Urothelium cell line (cell line): ENCODE measurements at regions not wholly inside any gene's neighbourhood (a gene's known extent, or its start where the extent isn't known, plus 50 kb on each side); places are given as distances from the start of the nearest gene placed in this dataset.

Experiments
- DNase-seq: peaks from one replicate; pipeline ENCODE4 v3.0.0; 2011; ENCODE audit warnings: low spot score, mixed read lengths
- FAIRE-seq: peaks from 2 replicates; lab custom pipeline; 2011; peaks lifted over from hg19 to GRCh38; lab: Jason Lieb, UNC

DNA sequence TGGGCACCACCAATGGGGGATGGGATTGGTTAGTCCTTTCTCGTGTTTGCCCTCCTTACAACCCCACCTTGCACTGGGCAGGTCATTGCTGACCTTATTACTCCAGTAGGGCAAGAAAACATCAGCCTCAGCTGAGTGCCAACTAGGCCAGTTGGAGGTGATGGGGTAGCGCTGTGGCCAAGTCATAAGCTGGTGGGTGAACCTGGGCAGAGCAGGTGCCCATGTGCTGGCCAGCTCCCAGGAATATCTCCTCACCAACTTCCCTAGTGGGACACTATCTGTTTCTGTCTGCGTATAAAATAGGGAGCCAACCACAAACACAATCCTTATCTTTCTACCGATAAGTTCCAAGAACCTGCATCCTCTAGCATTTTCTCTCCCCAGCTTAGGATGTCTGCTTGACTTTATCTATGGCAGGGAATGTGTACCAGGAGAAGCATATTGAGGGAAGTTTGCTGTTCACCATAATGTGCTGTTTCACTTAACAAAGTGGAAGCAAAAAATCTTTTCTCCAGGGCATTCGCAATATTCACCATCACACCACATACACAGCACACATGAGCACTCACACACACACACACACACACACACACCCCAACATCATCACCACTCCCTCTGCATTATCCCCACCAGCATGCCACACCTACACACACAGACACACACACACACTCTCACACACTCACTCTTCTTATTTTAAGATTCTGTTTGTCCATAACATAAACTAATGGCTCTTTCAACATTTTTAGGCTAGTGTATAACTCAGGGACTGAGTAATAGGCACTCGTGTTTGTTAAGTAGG, 390.0 kb downstream of the ENC1 start:
- FAIRE-seq: peak; percentile 81
- no peak for DNase-seq

DNA sequence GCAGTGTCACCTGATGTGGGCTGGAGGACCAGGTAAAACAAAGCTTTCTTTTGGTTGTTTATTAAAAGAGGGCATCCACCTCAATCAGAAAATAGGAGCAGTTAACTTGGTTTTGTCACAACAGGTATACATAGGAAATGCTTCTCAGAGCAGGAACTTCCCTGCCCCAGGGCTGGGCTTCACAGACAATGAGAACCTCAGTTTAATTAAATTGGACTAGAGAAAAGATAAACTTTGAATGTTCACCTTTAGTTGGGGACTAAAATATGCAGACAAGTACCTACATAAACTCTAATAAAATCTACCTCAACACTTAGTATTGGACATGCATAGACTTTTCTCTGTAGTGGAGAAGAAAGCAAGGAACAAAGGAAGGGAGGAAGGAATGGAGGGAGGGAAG, 392.0 kb downstream of the ENC1 start:
- DNase-seq (no peak), FAIRE-seq (no peak)

DNA sequence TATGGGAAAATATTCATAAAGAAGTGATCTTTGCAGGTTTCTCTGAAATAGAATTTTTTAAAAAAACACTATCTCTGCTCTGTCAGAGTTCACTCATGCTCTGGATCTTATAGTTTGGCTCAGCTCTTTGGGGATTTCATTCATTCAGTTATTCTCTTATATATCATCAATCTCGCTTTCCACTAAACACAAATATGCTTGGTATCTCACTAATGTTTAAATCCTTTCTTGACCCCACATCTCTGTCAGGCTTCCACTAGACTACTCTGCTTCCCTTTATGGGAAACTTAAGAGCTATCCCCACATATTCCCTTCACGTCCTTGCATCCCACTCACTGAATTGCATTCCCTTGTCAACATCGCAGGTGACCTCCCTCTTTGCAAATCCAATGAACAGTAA, 396.1 kb downstream of the ENC1 start:
- no peak for DNase-seq
- no peak for FAIRE-seq

DNA sequence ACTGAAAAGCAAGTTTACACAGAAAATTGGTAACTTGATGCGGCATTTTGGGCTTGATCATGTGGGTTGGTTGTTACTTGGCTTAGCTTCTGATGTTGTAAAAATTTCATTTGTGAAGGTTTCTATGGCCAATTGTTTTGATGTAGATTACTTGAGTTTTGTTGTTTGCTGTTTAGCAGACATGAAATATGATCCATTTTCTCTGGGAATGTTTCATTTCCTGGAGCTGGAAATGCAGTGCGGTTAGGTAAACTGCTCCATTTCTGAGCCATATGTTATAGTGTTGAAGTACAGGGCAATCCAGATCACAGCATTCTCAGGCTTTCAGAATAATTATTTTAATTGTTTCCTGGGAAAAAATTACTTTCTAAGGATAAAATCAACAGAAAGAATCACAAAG, 396.9 kb downstream of the ENC1 start:
- DNase-seq (no peak), FAIRE-seq (no peak)

DNA sequence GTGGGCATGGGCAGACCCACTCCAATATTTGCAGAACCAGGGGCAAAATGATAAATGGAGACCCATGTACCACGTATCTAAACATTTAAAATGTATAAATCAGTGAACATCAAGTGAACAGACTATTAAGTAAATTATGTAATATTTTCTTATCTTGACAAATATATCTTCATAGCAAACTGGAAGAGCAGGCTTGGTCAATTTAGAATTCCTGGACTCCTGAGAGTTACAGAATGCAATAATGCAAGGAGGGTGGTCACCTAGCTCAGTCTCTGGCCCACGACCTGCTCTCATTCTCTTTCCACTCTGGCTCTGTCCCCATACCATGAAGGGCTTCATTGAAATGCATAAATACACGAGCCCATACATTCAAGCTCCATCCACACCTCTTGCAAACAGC, 398.0 kb downstream of the ENC1 start:
- FAIRE-seq: no peak
- DNase-seq: no peak

DNA sequence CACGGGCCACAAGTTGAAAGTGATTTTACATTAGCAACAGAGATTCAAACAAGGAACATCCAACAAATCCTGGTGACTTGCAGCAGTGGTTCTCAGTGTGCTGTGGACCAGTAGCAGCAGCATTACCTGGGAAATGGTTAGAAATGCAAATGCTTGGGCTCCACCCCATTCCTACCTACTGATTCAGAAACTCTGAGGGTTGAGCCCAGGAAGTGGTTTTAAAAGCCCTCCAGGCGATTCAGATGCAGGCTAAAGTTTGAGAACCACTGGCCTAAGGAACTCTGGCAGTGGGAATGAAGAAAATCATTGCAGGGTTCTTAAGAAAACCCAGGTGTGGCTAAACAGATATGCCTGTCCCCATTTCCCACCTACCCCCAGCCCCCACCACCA, 398.8 kb downstream of the ENC1 start:
- DNase-seq (peak; percentile 37), FAIRE-seq (no peak)

DNA sequence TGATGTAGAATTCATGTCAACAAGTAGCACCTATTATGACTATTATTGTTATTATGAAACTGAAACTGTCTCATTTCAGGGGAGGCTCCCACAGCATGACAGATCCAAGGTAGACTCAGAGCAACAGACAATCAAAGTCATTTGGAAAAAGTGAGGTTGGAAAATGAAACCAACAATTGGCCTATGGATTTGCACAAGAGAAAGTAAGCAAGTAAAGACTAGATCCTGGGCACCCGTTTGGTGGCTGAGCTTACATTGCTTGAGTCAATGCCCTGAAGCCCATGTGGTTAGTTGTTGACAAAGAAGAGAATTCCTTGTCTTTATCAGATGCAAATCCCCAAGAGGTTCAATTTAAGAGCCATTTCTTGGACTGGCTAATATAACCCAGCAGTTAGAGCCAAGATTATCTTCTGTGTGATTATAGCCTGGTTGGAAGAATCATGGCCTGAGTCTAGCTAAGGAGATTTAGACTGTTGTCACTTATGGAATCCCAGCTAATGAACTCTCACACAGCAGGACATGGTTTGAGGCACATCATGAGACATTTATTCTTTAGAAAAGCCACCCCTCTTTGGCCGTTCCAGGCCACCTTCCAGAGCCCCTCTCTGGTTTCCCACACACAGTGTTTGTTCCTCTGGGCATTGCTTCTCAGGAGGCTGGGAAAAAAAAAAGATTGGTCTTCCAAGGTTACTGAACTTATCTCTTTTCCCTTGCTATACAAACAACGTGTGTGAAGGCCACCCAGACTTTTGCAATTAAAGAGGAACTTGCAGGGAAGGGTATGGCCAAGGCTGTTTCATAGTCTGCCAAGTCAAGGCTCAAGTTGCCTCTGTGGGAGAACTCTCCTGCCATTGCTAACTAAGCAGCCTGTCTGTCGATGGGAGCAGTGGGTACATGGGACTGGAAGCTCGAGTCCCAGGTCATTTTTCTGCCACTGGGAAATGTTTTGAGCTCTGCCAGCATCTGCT, 399.5 kb downstream of the ENC1 start:
- DNase-seq (no peak), FAIRE-seq (no peak)

DNA sequence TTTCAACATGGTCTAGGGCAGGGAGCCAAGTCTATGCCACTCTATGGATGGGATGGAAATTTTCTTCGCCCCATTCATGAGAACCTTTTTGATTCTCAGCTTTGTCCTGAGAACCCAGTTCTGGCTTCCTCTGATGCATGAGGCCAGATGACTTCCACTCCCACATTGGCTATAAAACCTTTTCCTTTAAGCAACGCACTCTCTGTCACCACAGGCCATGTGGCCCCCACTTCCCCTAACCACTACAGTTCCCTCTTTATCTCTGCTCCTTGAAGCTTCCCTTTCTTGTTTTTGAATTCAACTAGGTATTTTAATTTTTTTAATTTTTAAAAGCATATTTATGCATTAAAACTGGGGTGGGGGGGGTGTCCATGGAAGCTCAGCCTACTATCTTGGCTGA, 401.3 kb downstream of the ENC1 start:
- DNase-seq (no peak), FAIRE-seq (no peak)

DNA sequence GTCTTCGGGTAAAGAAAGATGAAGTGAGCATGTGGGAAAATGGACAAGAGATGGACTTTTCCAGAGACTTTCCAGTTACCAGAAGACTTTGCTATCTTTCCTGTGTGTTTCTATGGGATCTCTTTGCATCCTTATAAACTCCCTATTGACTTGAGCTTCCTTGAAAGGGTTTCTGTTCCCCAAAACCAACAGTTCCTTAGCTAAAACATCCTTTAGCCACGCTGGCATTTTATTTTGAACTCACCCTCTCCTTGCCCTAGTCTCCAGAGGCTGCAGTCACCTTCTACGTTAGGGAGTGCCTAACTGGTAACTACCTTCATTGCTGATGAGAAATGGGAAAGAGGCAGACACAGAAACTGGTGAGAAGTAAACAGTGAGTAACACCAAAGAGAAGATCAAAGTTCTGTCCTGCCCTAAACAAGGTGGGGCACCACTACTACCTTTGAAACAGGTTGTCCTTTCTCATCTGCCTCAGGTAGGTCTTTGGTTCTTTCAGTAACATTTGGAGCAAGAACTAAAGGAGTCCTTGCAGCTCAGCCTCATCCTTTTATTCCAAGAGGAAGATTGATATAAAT, 402.9 kb downstream of the ENC1 start:
- FAIRE-seq: no peak
- DNase-seq: no peak

DNA sequence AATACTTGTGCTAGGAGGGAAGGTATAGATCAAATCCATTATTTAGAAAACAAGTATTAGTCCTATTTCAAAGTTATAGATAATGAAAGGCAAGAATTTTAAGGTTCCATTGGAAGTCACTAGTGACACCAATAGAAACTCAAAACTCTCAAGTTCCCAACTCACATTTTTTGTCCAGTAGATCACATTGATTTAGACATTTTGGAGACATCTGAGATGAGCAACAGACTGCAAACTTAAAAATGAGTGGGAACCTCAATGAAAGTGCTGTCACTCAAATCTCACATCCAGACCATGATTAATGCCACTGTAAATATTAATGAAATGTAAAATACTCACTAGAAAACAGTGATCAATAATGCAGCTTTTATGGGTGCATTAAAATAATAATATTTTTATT, 405.0 kb downstream of the ENC1 start:
- FAIRE-seq: no peak
- no peak for DNase-seq

DNA sequence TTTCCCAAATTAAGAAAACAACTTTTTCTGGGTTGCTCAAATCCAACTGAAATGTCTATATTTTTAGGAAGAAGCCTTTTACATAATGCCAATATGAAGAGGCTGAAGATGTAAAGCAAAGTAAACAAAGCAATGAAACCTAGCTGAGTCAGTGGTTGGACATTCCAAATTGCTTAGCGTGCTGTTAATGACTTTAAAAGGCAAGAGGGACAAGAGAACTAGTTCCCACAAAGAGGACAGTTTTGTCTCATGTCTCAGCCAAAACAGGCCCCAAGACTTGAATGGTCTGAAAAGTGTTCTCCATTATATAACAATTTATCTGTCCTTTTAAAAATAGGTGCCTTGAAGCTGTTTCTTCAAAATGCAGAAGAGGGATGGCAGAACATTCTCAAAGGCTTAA, 407.0 kb downstream of the ENC1 start:
- DNase-seq (no peak), FAIRE-seq (no peak)

DNA sequence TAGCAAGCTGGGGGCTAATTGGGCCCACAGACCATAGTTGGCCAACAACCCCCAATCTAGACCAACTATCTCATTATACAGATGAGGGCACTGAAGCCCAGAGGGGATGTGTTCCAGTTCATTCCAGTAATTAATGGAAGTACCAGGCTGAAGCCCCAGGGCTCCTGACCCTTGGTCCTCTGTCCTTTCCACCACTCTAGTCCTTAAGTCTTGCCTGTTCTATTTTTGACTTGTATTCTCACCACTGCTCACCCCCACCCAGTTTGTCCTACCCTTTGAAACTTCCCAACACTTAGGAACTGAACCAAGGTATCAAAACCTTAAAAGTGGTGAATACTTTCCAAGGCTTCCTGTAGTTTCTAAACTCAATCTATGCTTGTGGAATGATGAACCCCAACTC, 407.4 kb downstream of the ENC1 start:
- FAIRE-seq: no peak
- no peak for DNase-seq

DNA sequence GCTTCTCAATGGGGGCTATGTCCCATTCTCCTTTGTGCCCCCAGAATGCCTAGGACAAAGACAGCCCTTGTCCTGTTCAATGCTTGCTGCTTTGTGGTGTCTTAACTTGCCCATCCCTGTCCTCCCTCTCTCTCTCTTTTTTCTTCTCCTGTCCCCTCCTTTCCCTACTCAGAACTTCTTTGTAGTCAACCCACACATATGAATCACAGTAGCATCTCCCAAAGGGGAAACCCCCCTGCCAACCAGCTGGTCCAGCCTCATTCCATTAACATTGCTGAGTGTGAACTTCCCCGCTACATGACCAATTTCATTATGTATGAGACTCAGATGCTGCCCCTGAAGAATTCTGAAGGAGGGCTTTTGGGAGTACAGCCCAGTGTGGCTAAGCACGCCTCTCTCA, 408.3 kb downstream of the ENC1 start:
- FAIRE-seq (no peak), DNase-seq (peak; percentile 73)

DNA sequence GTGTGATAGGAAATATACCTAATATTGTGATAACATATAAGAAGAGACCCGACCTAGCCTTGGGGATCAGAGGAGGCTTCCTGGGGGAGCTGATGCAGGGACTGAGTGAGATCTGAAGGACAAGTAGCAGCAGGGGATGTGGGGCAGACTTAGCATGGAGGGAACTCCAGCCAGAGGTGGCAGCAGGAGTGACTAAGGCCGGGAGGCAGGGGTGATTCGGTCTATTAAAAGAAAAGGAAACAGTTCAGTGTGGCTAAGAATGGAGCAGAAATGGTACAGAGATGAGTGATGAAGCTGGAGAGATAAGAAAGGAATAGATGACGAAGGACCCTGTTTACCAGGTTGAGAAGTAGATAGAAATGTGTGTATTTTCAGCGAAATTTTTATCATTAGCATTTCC, 408.8 kb downstream of the ENC1 start:
- FAIRE-seq (no peak), DNase-seq (no peak)

DNA sequence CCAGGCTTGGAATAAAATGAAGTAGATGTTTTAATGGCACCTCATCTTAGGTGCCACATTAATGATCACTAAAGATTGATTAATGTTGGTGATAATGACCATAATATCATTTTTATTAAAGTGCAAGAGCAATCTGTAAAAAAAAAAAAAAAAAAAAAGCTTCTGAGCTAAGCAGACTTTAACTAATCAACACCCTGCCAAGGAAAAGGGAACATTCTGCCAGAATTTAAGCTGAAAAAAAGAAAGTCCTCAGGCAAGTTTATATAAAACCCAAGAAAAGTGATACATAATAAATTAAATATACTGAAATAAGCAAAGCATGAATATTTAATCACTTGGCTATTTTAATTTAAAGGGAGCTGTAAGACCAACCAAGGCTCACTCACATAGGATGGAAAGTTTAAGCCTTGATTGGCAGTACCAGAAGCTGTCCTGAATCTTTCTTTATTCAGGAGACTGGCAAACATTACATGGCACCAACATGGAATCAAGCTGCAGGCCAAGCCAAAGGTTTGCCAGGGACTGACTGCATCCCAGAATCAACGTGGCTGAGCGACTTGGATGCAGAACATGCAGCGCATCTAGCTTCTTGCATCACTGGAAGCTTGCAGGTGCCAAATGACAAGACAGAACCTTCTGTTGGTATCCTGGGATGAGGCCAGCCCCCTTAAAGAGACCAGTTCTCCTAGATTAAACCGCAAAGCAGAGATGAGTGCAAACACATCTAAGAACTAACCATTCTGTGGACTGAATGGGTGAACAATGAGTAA, 413.6 kb downstream of the ENC1 start:
- FAIRE-seq (no peak), DNase-seq (no peak)

DNA sequence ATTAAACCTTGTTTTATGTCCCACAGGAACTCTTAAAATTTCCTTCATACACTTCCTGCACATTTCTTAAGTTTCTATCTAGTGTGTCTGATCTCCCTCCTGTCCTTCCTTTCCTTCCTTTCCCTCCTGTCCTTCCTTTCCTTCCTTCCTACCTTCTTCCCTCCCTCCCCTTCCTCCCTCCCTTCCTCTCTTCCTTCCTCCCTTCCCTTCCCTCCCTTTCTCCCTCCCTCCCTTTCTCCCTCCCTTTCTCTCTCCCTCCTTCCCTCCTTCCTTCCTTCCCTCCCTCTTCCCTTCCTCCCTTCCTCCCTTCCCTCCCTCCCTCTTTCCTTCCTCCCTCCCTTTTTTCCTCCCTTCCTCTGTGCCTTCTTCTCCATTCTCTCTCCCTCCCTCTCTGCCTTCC, 414.9 kb downstream of the ENC1 start:
- FAIRE-seq (no peak), DNase-seq (no peak)

DNA sequence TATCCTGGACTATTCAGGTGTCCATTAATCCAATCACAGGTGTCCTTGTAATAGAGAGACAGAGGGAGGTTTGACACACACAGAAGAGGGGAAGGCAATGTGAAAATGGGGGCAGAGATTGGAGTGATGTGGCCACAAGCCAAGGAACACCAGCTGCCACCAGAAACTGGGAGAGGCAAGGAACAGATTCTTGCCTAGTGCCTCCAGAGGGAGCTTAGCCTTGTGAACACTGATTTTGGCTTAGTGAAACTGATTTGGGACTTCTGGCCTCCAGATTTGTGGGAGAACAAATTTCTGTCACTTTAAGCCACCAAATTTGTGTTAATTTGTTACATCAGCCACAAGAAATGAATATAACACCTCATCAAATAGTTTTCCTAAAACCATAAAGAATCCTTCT, 416.2 kb downstream of the ENC1 start:
- no peak for FAIRE-seq
- DNase-seq: no peak

DNA sequence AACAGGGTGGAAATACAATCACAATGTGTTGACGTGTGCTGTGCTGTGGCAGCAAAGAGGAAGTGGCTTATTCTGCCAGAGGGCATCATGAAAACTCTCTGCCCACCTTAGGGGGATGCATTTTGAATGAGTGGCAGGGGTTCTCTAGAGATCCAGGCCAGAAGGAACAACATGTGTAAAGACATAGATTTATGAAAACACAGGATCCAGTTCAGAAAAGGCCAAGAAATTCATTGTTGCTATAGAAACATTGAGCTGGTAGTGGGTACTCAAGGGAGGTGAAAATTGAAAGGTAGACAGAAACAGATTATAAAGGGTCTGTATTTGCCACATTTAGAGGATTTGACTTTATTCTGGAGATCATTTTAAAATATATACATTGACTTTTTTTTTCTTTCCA, 417.7 kb downstream of the ENC1 start:
- no peak for FAIRE-seq
- no peak for DNase-seq

DNA sequence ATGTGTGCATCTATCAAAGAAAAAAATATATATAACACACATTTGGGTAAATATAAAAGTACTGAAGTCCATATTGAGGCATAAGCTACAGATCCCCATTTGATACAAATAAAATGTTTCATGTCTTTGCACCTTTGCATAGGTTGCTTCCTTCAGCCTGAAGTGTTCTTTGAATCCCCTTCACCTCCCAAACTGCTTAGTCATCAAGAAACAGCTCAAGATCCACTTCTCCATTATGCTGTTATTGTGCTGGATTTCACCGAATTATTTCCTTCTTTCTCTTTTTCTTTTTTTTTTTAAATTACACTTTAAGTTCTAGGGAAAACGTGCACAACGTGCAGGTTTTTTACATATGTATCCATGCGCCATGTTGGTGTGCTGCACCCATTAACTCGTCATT, 419.1 kb downstream of the ENC1 start:
- FAIRE-seq (no peak), DNase-seq (no peak)

DNA sequence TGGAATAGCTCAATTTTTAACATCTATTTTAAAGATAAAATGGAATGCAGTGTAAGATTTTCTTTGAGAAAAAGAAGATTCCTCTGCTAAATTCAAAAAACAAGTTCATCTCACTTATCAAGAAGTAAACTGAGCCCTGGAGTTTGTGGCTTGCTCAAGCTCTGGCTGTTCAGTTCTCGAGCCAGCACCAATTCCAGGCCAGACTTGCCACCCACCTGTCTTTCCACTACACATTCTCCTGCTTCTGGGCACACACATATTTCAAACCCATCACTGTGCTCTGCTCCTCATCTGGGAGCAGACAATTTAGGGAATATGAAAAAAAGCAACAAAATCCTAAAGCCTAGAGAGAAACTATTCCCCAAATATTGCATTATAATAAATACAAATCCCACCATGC, 424.5 kb downstream of the ENC1 start:
- no peak for DNase-seq
- FAIRE-seq: no peak

DNA sequence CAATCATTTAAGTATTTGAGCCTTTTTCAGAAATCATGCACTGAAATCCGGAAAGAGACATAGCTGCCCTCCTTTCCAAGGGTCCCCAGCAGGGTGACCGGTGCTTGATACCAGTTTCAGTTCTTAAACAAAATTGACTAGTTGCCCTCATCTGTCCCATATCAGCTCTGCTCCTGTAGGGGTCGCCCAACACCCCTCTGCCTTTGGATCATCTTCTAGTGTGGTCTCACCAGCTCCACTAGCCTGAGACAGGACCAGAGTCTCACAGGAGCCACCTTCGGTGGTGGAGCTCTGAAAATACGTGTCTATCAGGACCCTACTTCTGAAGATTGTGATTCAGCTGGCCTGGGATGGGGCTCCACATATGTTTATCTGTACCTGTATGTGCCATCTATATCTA, 428.2 kb downstream of the ENC1 start:
- FAIRE-seq (no peak), DNase-seq (no peak)
